ENCODE measurements at regions not wholly inside any gene's neighbourhood (a gene's known extent, or its start where the extent isn't known, plus 50 kb on each side); places are given as distances from the start of the nearest gene placed in this dataset.

DNA sequence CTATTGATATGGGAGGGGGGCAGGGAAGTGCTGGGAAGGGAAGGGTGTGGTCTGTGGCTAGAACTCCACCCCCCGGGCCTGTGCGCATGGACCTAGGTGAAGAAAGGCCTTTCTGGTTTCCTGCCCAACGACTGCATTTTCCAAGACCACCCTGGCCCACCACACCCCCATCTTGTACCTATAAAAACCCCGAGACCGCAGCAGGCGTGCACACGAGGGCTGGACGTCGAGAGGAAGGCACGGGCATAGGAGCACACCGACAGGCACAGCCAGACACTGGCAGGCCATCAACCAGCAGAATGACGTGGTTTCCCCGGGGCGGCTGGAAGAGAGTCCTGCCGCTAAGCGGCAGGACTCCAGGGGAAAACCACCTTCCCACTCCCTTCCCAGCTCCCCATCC lies 981.1 kb downstream of the PCDH7 start:
- ATAC-seq (no peak), DNase-seq (no peak)
- POLR2A ChIA-PET (ENCODE audit: unreplicated experiment) = no interaction called here
- no peaks in the 10 kb centered on the region for H4K20me1 ChIP-seq (ENCODE audit: low read length)
- BruUV-seq (replicated peaks) = no TSS peak
- H3K27ac ChIP-seq (ENCODE audit: low read length) = no peak overlapping the region
- CTCF ChIA-PET = no interaction called here
- no peaks in the 10 kb centered on the region for H3K4me1 ChIP-seq (ENCODE audit: insufficient read depth, low read length)
- intact Hi-C loops (cut with micrococcal nuclease) = no loop called here
- H3K4me3 ChIP-seq (ENCODE audit: low read length) = no peak overlapping the region
- H2AFZ ChIP-seq (ENCODE audit: low read length) = no peak overlapping the region
- no peaks in the 10 kb centered on the region for H3K36me3 ChIP-seq (ENCODE audit: low read depth, low read length)
- no peaks in the 10 kb centered on the region for H3K27me3 ChIP-seq (ENCODE audit: low read length)
- TF ChIP-seq EZH2phosphoT487 (IDR thresholded peaks at IDR 0.05; ENCODE audit: borderline replicate concordance, low read length) (no peak), EZH2 (IDR thresholded peaks at IDR 0.05; ENCODE audit: low read length, unreplicated experiment) (no peak)
- TF ChIP-seq, protein P1, sequence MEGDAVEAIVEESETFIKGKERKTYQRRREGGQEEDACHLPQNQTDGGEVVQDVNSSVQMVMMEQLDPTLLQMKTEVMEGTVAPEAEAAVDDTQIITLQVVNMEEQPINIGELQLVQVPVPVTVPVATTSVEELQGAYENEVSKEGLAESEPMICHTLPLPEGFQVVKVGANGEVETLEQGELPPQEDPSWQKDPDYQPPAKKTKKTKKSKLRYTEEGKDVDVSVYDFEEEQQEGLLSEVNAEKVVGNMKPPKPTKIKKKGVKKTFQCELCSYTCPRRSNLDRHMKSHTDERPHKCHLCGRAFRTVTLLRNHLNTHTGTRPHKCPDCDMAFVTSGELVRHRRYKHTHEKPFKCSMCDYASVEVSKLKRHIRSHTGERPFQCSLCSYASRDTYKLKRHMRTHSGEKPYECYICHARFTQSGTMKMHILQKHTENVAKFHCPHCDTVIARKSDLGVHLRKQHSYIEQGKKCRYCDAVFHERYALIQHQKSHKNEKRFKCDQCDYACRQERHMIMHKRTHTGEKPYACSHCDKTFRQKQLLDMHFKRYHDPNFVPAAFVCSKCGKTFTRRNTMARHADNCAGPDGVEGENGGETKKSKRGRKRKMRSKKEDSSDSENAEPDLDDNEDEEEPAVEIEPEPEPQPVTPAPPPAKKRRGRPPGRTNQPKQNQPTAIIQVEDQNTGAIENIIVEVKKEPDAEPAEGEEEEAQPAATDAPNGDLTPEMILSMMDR (conservative IDR thresholded peaks at IDR 0.05; ENCODE audit: low read depth, low read length) = no peak
- no peaks in the 10 kb centered on the region for H3K79me2 ChIP-seq (ENCODE audit: low read length)
- H3K9ac ChIP-seq (ENCODE audit: low read length) = no peak overlapping the region
- H3K9me3 ChIP-seq (ENCODE audit: low read length) = no peaks in the 10 kb centered on the region
- no peaks in the 10 kb centered on the region for H3F3A ChIP-seq (ENCODE audit: low read length, unreplicated experiment)
- H3K4me2 ChIP-seq (ENCODE audit: low read length) = no peak overlapping the region
- no peaks in the 10 kb centered on the region for H3K9me2 ChIP-seq (replicated peaks; ENCODE audit: low read length)

DNA sequence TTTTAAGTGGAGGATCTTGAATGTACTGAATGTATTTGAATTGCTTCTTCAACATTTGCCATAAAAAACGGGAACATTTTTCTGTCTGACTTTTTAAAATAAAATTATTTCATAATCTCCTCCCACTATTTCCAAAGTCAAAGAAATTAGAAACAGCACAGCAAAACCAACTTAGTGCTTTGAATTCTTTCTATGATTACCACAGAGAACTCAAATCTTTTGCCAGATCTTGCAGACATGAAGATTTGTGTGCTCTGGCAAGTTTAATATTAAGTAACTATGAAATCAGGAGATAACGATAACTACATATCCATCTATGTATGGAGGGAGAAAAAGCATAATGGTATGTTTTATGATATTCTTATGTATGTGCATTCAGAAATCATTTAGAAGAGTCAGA lies 982.2 kb downstream of the PCDH7 start:
- ChIA-PET POLR2A (ENCODE audit: unreplicated experiment) (no interaction called here), CTCF (no interaction called here)
- no peak overlapping the region for H3K27ac ChIP-seq (ENCODE audit: low read length)
- H3K9me2 ChIP-seq (replicated peaks; ENCODE audit: low read length) = no peaks in the 10 kb centered on the region
- no peaks in the 10 kb centered on the region for H3F3A ChIP-seq (ENCODE audit: low read length, unreplicated experiment)
- ATAC-seq (no peak), DNase-seq (no peak)
- H3K9me3 ChIP-seq (ENCODE audit: low read length) = no peaks in the 10 kb centered on the region
- H3K4me1 ChIP-seq (ENCODE audit: insufficient read depth, low read length) = no peaks in the 10 kb centered on the region
- no peaks in the 10 kb centered on the region for H3K27me3 ChIP-seq (ENCODE audit: low read length)
- no peak for TF ChIP-seq EZH2phosphoT487 (IDR thresholded peaks at IDR 0.05; ENCODE audit: borderline replicate concordance, low read length)
- TF ChIP-seq EZH2 (IDR thresholded peaks at IDR 0.05; ENCODE audit: low read length, unreplicated experiment) = no peak
- TF ChIP-seq, protein P1 (conservative IDR thresholded peaks at IDR 0.05; ENCODE audit: low read depth, low read length) = no peak
- no peaks in the 10 kb centered on the region for H4K20me1 ChIP-seq (ENCODE audit: low read length)
- no peak overlapping the region for H3K9ac ChIP-seq (ENCODE audit: low read length)
- H3K4me2 ChIP-seq (ENCODE audit: low read length) = no peak overlapping the region
- H3K79me2 ChIP-seq (ENCODE audit: low read length) = no peaks in the 10 kb centered on the region
- intact Hi-C loops (cut with micrococcal nuclease) = no loop called here
- no TSS peak for BruUV-seq (replicated peaks)
- no peak overlapping the region for H3K4me3 ChIP-seq (ENCODE audit: low read length)
- H3K36me3 ChIP-seq (ENCODE audit: low read depth, low read length) = no peaks in the 10 kb centered on the region
- no peak overlapping the region for H2AFZ ChIP-seq (ENCODE audit: low read length)

DNA sequence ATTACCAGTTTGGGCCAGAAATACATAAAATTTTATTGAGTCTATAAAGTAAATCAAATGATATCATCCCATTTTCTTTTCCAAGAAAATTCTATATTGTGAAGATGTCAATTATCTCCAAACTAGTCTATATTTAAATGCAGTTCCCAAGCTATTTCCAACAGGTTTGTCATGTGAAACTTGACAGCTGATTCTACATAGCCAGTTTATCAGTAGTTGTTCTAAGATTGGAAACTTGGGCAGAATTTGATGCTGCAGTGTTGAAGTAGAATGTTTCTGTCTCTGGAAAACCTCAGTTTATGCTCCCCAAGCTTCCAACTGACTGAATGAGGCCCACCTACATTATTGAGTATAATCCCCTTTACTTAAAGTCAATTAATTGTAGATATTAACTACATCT lies 994.1 kb downstream of the PCDH7 start:
- Histone ChIP-seq H3K36me3 (ENCODE audit: low read depth, low read length) (no peaks in the 10 kb centered on the region), H3K9me2 (replicated peaks; ENCODE audit: low read length) (no peaks in the 10 kb centered on the region), H3F3A (ENCODE audit: low read length, unreplicated experiment) (no peaks in the 10 kb centered on the region), H3K79me2 (ENCODE audit: low read length) (no peaks in the 10 kb centered on the region), H3K4me3 (ENCODE audit: low read length) (no peak overlapping the region), H3K27ac (ENCODE audit: low read length) (no peak overlapping the region), H3K27me3 (ENCODE audit: low read length) (no peaks in the 10 kb centered on the region), H3K9ac (ENCODE audit: low read length) (no peak overlapping the region), H3K4me1 (ENCODE audit: insufficient read depth, low read length) (no peaks in the 10 kb centered on the region), H3K9me3 (ENCODE audit: low read length) (no peaks in the 10 kb centered on the region), H4K20me1 (ENCODE audit: low read length) (no peaks in the 10 kb centered on the region), H2AFZ (ENCODE audit: low read length) (no peak overlapping the region), H3K4me2 (ENCODE audit: low read length) (no peak overlapping the region)
- ChIA-PET POLR2A (ENCODE audit: unreplicated experiment) (no interaction called here), CTCF (no interaction called here)
- TF ChIP-seq EZH2phosphoT487 (IDR thresholded peaks at IDR 0.05; ENCODE audit: borderline replicate concordance, low read length) (no peak), EZH2 (IDR thresholded peaks at IDR 0.05; ENCODE audit: low read length, unreplicated experiment) (no peak)
- TF ChIP-seq, protein P1 (conservative IDR thresholded peaks at IDR 0.05; ENCODE audit: low read depth, low read length) = no peak
- no TSS peak for BruUV-seq (replicated peaks)
- ATAC-seq (no peak), DNase-seq (no peak)
- intact Hi-C loops (cut with micrococcal nuclease) = no loop called here
